Tibial artery (tissue), 4 donors: ENCODE measurements at regions not wholly inside any gene's neighbourhood (a gene's known extent, or its start where the extent isn't known, plus 50 kb on each side); places are given as distances from the start of the nearest gene placed in this dataset.

ENCODE experiments used
- DNase-seq, 2 donors: peaks; one replicate each; pipeline ENCODE4 v3.0.0-alpha.2; 2019
- H3K27ac ChIP-seq, 2 donors: fragments of 200-600 bp; sonication (generic) in 1 of 2; 1 replicate in 1 of 2; 2 replicates in 1 of 2; pipeline ENCODE4 v1.5.1; 2018 to 2019; ENCODE audit warnings: mild to moderate bottlenecking in 1 of 2
- H3K27me3 ChIP-seq, 2 donors: fragments of 200-600 bp; sonication (generic) in 1 of 2; one replicate each; pipeline versions ENCODE4 v1.5.1 to v1.6.0; 2016 to 2019
- H3K36me3 ChIP-seq, 3 donors: fragments of 200-600 bp; sonication (generic) in 2 of 3; one replicate each; pipeline ENCODE4 v1.5.1; 2016 to 2019; ENCODE audit warnings: mild to moderate bottlenecking in 2 of 3
- H3K4me1 ChIP-seq, 4 donors: fragments of 200-600 bp; sonication (generic) in 2 of 4; 1 replicate in 3 of 4; 2 replicates in 1 of 4; pipeline ENCODE4 v1.5.1; 2016 to 2019
- H3K4me3 ChIP-seq, 2 donors: fragments of 200-600 bp; sonication (generic) in 1 of 2; 1 replicate in 1 of 2; 2 replicates in 1 of 2; pipeline ENCODE4 v1.5.1; 2018 to 2019; ENCODE audit warnings: mild to moderate bottlenecking in 2 of 2
- H3K9me3 ChIP-seq, 3 donors: fragments of 200-600 bp; sonication (generic) in 1 of 3; one replicate each; pipeline ENCODE4 v1.5.1; 2016 to 2019
- intact Hi-C: fragments of 100-400 bp; cut with DNase I; formaldehyde crosslinking; loops from one replicate; pipeline ENCODE4 v1.15.0; 2023; ENCODE audit warnings: low total_unique reads
- TF ChIP-seq, protein P1 (sequence below), 2 experiments: fragments of 200-600 bp in 1 of 2; fragments of 450-650 bp in 1 of 2; IDR thresholded peaks; one replicate each; pipeline ENCODE4 v1.5.1; 2017 to 2019; ENCODE audit warnings: antibody characterized with exemption in 2 of 2, mild to moderate bottlenecking in 1 of 2, moderate library complexity in 1 of 2

DNA sequence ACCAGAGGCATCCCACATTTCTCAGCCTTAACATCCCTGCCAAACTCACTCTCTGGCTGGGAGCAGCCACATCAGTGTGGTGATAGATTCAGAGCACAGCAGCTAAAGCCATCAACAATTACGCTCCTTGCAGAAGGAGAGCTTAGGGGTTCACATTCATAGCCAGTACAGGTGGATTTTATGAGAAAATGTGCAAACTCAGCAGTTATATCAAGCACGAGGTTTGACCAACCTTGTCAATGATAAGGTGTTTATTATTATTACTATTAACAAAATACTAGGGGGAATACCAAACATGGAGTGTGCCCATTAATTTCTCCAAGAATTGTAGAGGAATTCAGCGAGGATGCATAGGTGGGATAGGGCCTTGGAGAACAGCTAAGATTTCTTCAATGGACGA is 362.3 kb downstream of the WDR11 start:
- intact Hi-C loops: no loop called here
- no peaks in the 10 kb centered on the region for H3K27me3 ChIP-seq
- no peak for DNase-seq

GRCh38 chr10:121216295-121216694 is 365.1 kb downstream of the WDR11 start:
- H3K36me3 ChIP-seq: no peaks in the 10 kb centered on the region
- H3K9me3 ChIP-seq: no peaks in the 10 kb centered on the region
- no peak for DNase-seq
- peaks cover 0 to 12% (median 0%) of the 10 kb centered on the region in 4 donors for H3K4me1 ChIP-seq
- TF ChIP-seq, protein P1, sequence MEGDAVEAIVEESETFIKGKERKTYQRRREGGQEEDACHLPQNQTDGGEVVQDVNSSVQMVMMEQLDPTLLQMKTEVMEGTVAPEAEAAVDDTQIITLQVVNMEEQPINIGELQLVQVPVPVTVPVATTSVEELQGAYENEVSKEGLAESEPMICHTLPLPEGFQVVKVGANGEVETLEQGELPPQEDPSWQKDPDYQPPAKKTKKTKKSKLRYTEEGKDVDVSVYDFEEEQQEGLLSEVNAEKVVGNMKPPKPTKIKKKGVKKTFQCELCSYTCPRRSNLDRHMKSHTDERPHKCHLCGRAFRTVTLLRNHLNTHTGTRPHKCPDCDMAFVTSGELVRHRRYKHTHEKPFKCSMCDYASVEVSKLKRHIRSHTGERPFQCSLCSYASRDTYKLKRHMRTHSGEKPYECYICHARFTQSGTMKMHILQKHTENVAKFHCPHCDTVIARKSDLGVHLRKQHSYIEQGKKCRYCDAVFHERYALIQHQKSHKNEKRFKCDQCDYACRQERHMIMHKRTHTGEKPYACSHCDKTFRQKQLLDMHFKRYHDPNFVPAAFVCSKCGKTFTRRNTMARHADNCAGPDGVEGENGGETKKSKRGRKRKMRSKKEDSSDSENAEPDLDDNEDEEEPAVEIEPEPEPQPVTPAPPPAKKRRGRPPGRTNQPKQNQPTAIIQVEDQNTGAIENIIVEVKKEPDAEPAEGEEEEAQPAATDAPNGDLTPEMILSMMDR (IDR thresholded peaks at IDR 0.05): no peak
- H3K4me3 ChIP-seq: no peak overlapping the region
- H3K27ac ChIP-seq: no peak overlapping the region
- intact Hi-C loops: no loop called here
- H3K27me3 ChIP-seq: no peaks in the 10 kb centered on the region

More for the DNA sequence above, 362.3 kb downstream of the WDR11 start:
- H3K4me3 ChIP-seq: no peak overlapping the region
- TF ChIP-seq, protein P1 (IDR thresholded peaks at IDR 0.05): no peak
- H3K36me3 ChIP-seq: no peaks in the 10 kb centered on the region
- no peaks in the 10 kb centered on the region for H3K9me3 ChIP-seq
- H3K4me1 ChIP-seq: peaks cover 0 to 12% (median 0%) of the 10 kb centered on the region in 4 donors
- H3K27ac ChIP-seq: no peak overlapping the region

- Histone ChIP-seq H3K4me3 (no peak overlapping the region), H3K27ac (no peak overlapping the region), H3K27me3 (no peaks in the 10 kb centered on the region), H3K9me3 (no peaks in the 10 kb centered on the region), H3K4me1 (peaks cover 0 to 12% (median 0%) of the 10 kb centered on the region in 4 donors), H3K36me3 (no peaks in the 10 kb centered on the region)
- TF ChIP-seq, protein P1 (IDR thresholded peaks at IDR 0.05): no peak
- intact Hi-C loops: no loop called here
- peak; percentile 71 for DNase-seq
Observed at GRCh38 chr10:121216721-121217181, 365.6 kb downstream of the WDR11 start.

DNA sequence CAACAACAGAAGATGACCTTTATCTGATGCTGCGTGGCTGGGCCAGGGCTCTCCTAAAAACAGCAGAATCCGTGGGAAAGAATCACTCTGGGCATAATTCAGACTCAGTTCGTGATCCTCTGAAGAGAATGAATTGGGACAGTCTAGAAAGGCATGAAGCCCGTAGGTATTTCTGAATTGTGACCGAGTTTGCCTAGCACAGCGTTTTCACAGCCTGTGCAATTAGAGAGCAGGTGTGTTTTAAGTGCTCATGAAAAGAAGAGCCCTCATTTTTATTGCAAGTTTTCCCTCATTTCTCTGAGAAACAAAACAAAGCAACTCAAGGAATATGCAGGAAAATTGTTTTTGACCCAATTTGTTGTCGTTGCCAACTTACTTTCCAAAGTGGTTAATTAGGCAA is 366.2 kb downstream of the WDR11 start:
- Histone ChIP-seq H3K4me3 (no peak overlapping the region), H3K9me3 (no peaks in the 10 kb centered on the region), H3K27me3 (no peaks in the 10 kb centered on the region), H3K4me1 (peaks cover 0 to 12% (median 0%) of the 10 kb centered on the region in 4 donors), H3K36me3 (no peaks in the 10 kb centered on the region), H3K27ac (no peak overlapping the region)
- intact Hi-C loops: no loop called here
- no peak for DNase-seq
- TF ChIP-seq, protein P1 (IDR thresholded peaks at IDR 0.05): no peak

- Histone ChIP-seq H3K4me3 (no peak overlapping the region), H3K4me1 (peaks cover 0 to 7% (median 0%) of the 10 kb centered on the region in 4 donors), H3K9me3 (no peaks in the 10 kb centered on the region), H3K27ac (no peak overlapping the region), H3K27me3 (no peaks in the 10 kb centered on the region), H3K36me3 (no peaks in the 10 kb centered on the region)
- TF ChIP-seq, protein P1 (IDR thresholded peaks at IDR 0.05): no peak
- intact Hi-C loops: no loop called here
- no peak for DNase-seq
Observed at GRCh38 chr10:121221072-121221471, 369.9 kb downstream of the WDR11 start.

DNA sequence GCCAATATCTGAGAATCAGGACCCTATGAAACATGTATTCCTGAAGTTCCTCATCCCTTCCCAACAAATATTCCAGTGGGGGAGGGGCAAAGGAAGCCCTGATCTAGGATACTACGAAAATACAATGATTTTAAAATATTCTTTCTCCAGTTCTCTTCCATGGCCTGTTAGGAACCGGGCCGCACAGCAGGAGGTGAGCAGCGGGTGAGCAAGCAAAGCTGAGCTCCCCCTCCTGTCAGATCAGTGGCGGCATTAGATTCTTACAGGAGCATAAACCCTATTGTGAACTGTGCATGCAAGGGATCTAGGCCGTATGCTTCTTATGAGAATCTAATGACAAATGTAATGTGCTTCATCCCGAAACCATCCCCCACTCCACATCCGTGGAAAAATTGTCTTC is 370.8 kb downstream of the WDR11 start:
- Histone ChIP-seq H3K27ac (no peak overlapping the region), H3K27me3 (no peaks in the 10 kb centered on the region), H3K4me1 (no peaks in the 10 kb centered on the region), H3K9me3 (no peaks in the 10 kb centered on the region), H3K4me3 (no peak overlapping the region), H3K36me3 (no peaks in the 10 kb centered on the region)
- DNase-seq: no peak
- TF ChIP-seq, protein P1 (IDR thresholded peaks at IDR 0.05): no peak
- intact Hi-C loops: no loop called here
